Skeletal muscle satellite cell (primary cell): ENCODE measurements at regions not wholly inside any gene's neighbourhood (a gene's known extent, or its start where the extent isn't known, plus 50 kb on each side); places are given as distances from the start of the nearest gene placed in this dataset.

ENCODE experiments used
- H3K27me3 ChIP-seq: 2 replicates; pipeline ENCODE4 v1.7.0; 2013; ENCODE audit warnings: low read length; ENCODE audit not compliant: control insufficient read depth, insufficient read depth
- H3K36me3 ChIP-seq: 2 replicates; pipeline ENCODE4 v1.7.0; 2013; ENCODE audit warnings: mild to moderate bottlenecking, control low read depth, low read length; ENCODE audit not compliant: insufficient read depth
- H3K4me1 ChIP-seq: 2 replicates; pipeline ENCODE4 v1.7.0; 2013; ENCODE audit warnings: low read length; ENCODE audit not compliant: control insufficient read depth, insufficient read depth
- H3K4me2 ChIP-seq: 2 replicates; pipeline ENCODE4 v1.7.0; 2013; ENCODE audit warnings: mild to moderate bottlenecking, low read length
- H3K4me3 ChIP-seq: 2 replicates; pipeline ENCODE4 v1.7.0; 2013; ENCODE audit warnings: low read length
- H3K9ac ChIP-seq: 2 replicates; pipeline ENCODE4 v1.7.0; 2013; ENCODE audit warnings: mild to moderate bottlenecking, low read depth, low read length, moderate library complexity
- H3K9me3 ChIP-seq: replicated peaks from 2 replicates; pipeline ENCODE4 v1.7.0; 2013; ENCODE audit warnings: mild to moderate bottlenecking, control low read depth, low read length

- H3K4me3 ChIP-seq, result no peak overlapping the region
- H3K9ac ChIP-seq, result no peak overlapping the region
- no peaks in the 10 kb centered on the region for H3K9me3 ChIP-seq
- peaks cover 28% of the 10 kb centered on the region for H3K27me3 ChIP-seq
- peak overlapping the region; percentile 21 for H3K4me2 ChIP-seq
- no peaks in the 10 kb centered on the region for H3K36me3 ChIP-seq
- H3K4me1 ChIP-seq, result peaks cover 7% of the 10 kb centered on the region
Observed at GRCh38 chr12:124097701-124098100, 124.7 kb downstream of the ZNF664 start.

GRCh38 chr12:124098101-124098757 lies 125.2 kb downstream of the ZNF664 start:
- Histone ChIP-seq H3K9ac (no peak overlapping the region), H3K9me3 (no peaks in the 10 kb centered on the region), H3K27me3 (peaks cover 28% of the 10 kb centered on the region), H3K4me1 (peaks cover 7% of the 10 kb centered on the region), H3K4me3 (no peak overlapping the region), H3K36me3 (no peaks in the 10 kb centered on the region), H3K4me2 (no peak overlapping the region)

- Histone ChIP-seq H3K9me3 (no peaks in the 10 kb centered on the region), H3K4me1 (peaks cover 7% of the 10 kb centered on the region), H3K4me3 (no peak overlapping the region), H3K4me2 (no peak overlapping the region), H3K9ac (no peak overlapping the region), H3K36me3 (no peaks in the 10 kb centered on the region), H3K27me3 (peaks cover 28% of the 10 kb centered on the region)
Observed at GRCh38 chr12:124098887-124099286, 125.9 kb downstream of the ZNF664 start.

- H3K27me3 ChIP-seq, result peaks cover 25% of the 10 kb centered on the region
- H3K4me3 ChIP-seq, result no peak overlapping the region
- H3K36me3 ChIP-seq, result no peaks in the 10 kb centered on the region
- no peaks in the 10 kb centered on the region for H3K9me3 ChIP-seq
- no peak overlapping the region for H3K4me2 ChIP-seq
- H3K4me1 ChIP-seq, result peaks cover 7% of the 10 kb centered on the region
- no peak overlapping the region for H3K9ac ChIP-seq
Observed at GRCh38 chr12:124099661-124100060, 126.6 kb downstream of the ZNF664 start.

- Histone ChIP-seq H3K4me1 (peaks cover 7% of the 10 kb centered on the region), H3K27me3 (peaks cover 24% of the 10 kb centered on the region), H3K4me2 (no peak overlapping the region), H3K9ac (no peak overlapping the region), H3K4me3 (no peak overlapping the region), H3K9me3 (no peaks in the 10 kb centered on the region), H3K36me3 (no peaks in the 10 kb centered on the region)
Observed at GRCh38 chr12:124100572-124101178, 127.7 kb downstream of the ZNF664 start.

- Histone ChIP-seq H3K9ac (no peak overlapping the region), H3K27me3 (no peaks in the 10 kb centered on the region), H3K9me3 (no peaks in the 10 kb centered on the region), H3K4me3 (no peak overlapping the region), H3K36me3 (no peaks in the 10 kb centered on the region), H3K4me2 (no peak overlapping the region), H3K4me1 (no peaks in the 10 kb centered on the region)
Observed at GRCh38 chr12:124105546-124105945, 132.5 kb downstream of the ZNF664 start.

GRCh38 chr12:124107351-124107750 lies 134.3 kb downstream of the ZNF664 start:
- Histone ChIP-seq H3K4me2 (no peak overlapping the region), H3K4me3 (no peak overlapping the region), H3K27me3 (peaks cover 4% of the 10 kb centered on the region), H3K4me1 (no peaks in the 10 kb centered on the region), H3K36me3 (no peaks in the 10 kb centered on the region), H3K9ac (no peak overlapping the region), H3K9me3 (no peaks in the 10 kb centered on the region)

- no peak overlapping the region for H3K4me3 ChIP-seq
- H3K4me1 ChIP-seq, result no peaks in the 10 kb centered on the region
- peaks cover 4% of the 10 kb centered on the region for H3K27me3 ChIP-seq
- no peak overlapping the region for H3K9ac ChIP-seq
- no peak overlapping the region for H3K4me2 ChIP-seq
- no peaks in the 10 kb centered on the region for H3K36me3 ChIP-seq
- H3K9me3 ChIP-seq, result no peaks in the 10 kb centered on the region
Observed at GRCh38 chr12:124109760-124110159, 136.7 kb downstream of the ZNF664 start.

- Histone ChIP-seq H3K27me3 (peaks cover 8% of the 10 kb centered on the region), H3K36me3 (no peaks in the 10 kb centered on the region), H3K4me2 (no peak overlapping the region), H3K4me1 (no peaks in the 10 kb centered on the region), H3K9me3 (no peaks in the 10 kb centered on the region), H3K9ac (no peak overlapping the region), H3K4me3 (no peak overlapping the region)
Observed at GRCh38 chr12:124110372-124110883, 137.4 kb downstream of the ZNF664 start.

GRCh38 chr12:124111006-124111405 lies 138.0 kb downstream of the ZNF664 start:
- Histone ChIP-seq H3K36me3 (no peaks in the 10 kb centered on the region), H3K4me2 (no peak overlapping the region), H3K27me3 (peaks cover 14% of the 10 kb centered on the region), H3K9me3 (no peaks in the 10 kb centered on the region), H3K4me3 (no peak overlapping the region), H3K9ac (no peak overlapping the region), H3K4me1 (no peaks in the 10 kb centered on the region)

- Histone ChIP-seq H3K9me3 (no peaks in the 10 kb centered on the region), H3K36me3 (no peaks in the 10 kb centered on the region), H3K27me3 (peaks cover 21% of the 10 kb centered on the region), H3K9ac (no peak overlapping the region), H3K4me1 (no peaks in the 10 kb centered on the region), H3K4me2 (no peak overlapping the region), H3K4me3 (no peak overlapping the region)
Observed at GRCh38 chr12:124114316-124114715, 141.3 kb downstream of the ZNF664 start.

- H3K27me3 ChIP-seq, result peaks cover 21% of the 10 kb centered on the region
- no peak overlapping the region for H3K4me2 ChIP-seq
- no peaks in the 10 kb centered on the region for H3K4me1 ChIP-seq
- H3K9ac ChIP-seq, result no peak overlapping the region
- H3K36me3 ChIP-seq, result no peaks in the 10 kb centered on the region
- H3K4me3 ChIP-seq, result no peak overlapping the region
- H3K9me3 ChIP-seq, result no peaks in the 10 kb centered on the region
Observed at GRCh38 chr12:124115496-124115895, 142.5 kb downstream of the ZNF664 start.
